AML-193 (cell line): ENCODE measurements at regions not wholly inside any gene's neighbourhood (a gene's known extent, or its start where the extent isn't known, plus 50 kb on each side); places are given as distances from the start of the nearest gene placed in this dataset.

Experiments
- DNase-seq, 2 experiments: peaks; one replicate each; lab custom pipeline; 2025; lab: John Stamatoyannopoulos, UW

DNA sequence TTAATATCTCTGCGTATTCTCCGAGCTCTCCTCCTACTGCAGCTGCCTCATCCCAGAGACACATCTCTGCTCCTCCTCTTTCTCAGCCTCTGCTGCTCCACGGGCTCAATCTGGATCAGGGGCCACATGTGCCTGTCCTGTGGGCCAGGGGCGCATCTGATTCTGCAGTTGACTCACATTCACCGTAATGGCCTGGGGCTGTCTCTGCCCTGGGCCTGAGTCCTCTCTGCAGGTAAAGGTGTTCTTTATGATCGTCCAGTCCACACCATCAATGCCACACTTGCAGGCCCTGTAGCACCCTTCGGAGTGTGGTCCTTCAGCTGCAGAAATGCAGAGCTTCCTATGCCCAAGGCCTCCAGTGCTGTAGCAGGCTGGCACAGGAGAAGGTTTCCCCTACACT, 154.5 kb downstream of the OAT start:
- DNase-seq: no peak

DNA sequence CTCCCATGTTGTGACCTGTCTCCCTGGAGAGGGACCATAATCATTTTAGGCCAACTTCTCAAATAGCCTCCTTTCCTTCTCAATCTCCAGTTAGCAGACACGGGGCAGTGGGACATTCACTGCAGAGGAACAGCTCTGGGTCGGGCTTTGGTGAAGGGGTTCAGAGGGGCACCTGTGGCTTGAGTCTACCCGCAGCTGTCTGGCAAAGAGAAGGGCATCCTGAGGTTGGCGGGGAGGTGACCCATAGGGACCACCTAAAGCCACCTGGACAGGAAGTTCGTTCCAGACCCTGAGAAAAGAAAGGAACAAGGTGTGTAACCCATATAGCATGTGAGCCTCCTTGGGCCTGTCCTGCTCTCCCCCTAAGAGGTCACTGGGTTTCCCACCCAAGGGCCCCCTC, 155.0 kb downstream of the OAT start:
- DNase-seq: no peak

DNA sequence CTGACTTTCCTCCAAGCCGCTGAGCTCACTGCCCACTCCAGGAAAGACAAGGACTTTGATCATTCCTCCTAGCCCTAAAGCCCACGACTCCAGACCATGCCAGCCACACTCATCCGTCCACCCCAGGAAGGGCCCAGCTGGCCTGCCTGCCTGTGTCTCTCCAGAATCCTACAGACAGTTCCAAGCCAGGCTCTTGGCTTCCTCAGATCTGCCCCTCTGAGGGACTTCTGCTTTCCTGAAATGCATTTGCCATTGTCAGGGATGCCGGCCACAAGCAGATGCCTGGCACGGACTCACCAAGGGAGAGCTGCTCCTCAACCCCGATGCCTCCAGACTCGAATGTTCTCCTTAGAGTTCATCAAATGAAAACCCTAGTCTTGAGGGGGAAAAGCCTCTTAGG, 155.8 kb downstream of the OAT start:
- DNase-seq: no peak

DNA sequence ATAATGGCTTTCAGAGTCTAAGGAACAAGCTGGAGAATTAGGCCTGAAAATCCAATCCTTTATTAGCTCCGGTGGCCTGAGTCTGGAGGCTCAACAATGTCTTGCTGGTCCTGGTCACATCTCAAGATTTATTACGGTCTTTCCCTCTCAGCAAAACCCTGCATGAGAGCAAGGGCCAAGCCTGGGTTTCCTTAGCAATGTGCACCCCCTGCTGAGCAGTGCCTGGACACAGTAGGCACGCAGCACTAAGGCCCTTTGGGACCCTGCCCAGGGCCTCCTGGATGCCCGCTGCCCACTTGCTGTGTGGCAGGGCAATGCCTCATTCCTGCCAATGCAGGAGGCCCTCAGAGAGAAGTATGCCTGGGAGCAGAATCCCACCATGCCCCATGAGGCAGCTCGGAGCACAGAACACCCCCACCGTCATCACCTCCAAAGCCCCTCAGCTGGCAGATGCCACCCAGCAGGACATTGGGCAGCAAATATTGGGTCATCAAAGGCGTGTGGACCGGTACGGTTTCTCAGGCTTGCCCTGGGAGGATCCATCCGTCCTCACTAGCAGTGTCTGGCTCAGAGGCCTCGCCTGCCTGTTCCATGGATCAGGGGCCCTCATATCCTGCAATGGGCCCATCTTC, 156.4 kb downstream of the OAT start:
- DNase-seq: no peak

DNA sequence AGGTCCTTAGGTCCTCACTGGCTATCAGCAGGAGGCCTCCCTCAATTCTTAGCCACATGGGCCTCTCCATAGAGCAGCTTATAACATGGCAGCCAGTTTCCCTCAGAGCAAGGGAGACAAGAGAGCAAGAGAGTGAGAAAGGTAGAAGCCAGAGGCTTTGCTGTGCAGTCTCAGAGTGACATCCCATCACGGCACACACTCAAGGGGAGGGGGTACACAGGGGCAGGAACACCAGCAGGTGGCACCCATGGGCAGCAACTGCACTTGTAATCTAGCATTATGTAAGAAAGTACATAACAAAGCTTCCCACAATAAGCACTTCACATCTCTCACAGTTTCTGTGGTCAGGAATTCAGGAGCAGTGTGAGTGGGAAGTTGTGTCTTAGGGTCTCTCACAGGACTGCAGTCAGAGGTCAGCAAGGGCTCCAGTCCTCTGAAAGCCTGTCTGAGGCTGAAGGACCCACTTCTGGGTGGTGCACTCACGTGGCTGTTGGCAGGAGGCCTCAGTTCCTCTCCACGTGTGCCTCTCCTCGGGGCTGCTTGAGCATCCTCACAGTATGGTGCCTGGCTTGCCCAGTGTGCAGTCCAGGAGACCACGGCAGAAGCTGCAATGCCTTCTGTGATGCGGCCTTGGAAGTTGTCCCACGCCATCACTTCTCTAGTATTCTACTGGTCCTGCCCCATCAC, 159.4 kb downstream of the OAT start:
- peak; percentile 23 to 32 for DNase-seq

DNA sequence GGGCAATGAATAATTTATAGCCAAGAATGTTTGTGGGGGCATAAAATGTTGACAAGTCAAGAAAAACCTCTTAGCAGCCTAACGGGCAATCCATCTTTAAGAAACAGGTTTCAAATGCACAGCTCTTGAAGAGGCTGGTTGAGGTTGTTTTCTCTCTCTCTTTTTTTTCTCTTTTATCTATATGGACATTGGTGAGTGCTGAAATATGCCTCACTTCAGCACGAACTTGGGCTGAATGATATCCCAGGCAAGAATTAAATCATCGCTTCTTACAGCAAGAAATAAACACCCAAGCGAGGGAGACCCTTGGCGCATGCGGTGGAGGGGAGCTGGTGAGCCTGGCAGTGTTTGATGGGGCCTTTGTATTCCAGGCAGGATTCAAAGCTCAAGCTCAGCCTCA, 160.9 kb downstream of the OAT start:
- DNase-seq: no peak

DNA sequence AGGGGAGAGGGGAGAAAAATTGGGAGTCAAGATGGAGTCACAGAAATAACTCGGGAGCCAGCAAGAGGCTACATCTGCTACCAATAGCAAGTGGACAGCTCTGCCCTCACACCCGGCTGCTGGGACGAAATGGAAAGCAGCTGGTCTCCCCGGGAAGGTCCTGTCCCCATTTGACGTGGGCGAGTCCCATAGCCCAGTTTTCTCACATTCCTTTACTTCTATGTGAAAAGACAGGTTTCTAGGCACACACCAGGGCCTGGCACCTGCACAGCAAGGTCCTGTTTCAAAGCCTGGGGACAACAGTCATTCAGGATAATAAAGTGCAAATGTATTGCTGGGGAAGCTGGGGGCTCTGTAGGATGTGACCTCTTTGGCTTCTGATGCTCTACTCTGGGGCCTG, 162.6 kb downstream of the OAT start:
- DNase-seq: no peak

DNA sequence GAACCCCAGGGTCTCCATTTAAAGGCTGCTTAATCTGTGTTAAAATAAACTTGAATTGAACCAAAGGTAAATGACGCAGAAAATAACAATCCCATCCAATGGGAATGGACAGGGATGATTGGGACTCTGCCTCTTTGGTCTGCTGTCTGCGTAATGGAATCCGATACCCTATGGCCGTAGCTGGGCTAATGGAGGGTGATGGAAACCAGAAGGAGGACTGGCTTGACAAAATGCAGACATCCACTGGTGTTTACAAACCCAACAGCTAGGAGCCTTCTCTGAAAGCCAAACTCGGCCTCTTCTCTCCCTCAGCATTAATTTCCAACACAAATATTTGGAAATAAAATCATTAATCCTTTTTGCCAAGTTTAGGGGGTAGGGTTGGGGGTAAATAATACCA, 162.2 kb upstream of the CHST15 start:
- no peak for DNase-seq

DNA sequence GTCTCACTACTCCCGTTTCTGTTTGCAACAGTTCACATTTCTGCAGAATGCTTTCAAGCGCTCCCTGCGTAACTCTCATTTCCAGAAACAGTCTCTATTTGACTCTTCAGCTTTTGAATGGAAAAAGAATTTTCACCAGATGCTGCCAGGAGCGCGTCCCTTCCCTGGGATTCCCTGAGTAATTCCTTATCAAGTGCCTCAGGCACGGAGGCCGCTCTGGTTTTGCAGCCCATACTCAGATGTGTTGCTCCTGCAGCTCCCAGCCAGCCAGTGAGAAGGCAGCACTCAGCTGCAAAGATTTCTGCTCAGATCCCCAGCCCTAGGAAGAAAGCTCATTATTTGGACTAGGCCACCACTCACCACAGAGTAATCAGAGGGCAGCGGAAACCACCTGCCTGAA, 161.1 kb upstream of the CHST15 start:
- DNase-seq: no peak

DNA sequence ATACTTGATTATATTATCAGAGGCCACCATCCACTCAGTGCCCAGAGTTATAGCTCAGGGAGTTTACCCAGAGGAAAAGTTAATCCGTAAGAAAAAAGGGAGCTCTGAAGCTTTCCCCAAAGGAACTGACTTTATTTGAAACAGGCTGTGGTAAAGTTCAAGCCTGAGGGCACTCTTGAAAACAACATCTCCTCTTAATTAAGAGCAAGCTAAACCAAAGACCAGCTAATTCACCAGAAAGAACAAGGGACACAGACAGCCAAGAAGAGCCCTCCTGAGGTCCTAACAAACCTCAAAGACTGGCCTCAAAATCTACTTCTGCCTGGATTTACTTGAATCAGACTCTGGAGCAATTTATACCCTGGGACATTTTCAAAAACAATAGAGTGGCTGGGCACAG, 159.6 kb upstream of the CHST15 start:
- no peak for DNase-seq

DNA sequence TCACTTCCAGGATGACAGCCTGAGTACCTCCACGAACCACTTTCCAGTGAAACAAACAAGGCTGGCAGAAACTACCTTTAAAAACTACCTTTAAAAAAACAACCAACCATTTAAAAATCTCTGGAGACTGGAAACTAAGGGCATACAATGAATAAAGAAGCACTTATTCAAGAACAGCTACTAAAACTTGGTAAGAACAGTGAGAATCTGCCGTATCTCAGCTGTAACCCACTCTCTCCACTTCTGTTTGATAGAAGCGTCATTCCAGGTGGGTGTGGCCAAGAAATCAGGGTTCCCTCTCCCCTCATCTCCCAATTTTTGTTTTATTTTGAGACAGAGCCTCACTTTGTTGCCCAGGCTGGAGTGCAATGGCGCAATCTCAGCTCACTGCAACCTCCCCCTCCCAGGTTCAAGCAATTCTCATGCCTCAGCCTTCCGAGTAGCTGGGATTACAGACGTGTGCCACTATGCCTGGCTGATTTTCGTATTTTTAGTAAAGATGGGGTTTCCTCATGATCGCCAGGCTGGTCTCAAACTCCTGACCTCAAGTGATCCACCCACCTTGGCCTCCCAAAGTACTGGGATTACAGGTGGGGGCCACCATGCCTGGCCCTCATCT, 158.8 kb upstream of the CHST15 start:
- no peak for DNase-seq

DNA sequence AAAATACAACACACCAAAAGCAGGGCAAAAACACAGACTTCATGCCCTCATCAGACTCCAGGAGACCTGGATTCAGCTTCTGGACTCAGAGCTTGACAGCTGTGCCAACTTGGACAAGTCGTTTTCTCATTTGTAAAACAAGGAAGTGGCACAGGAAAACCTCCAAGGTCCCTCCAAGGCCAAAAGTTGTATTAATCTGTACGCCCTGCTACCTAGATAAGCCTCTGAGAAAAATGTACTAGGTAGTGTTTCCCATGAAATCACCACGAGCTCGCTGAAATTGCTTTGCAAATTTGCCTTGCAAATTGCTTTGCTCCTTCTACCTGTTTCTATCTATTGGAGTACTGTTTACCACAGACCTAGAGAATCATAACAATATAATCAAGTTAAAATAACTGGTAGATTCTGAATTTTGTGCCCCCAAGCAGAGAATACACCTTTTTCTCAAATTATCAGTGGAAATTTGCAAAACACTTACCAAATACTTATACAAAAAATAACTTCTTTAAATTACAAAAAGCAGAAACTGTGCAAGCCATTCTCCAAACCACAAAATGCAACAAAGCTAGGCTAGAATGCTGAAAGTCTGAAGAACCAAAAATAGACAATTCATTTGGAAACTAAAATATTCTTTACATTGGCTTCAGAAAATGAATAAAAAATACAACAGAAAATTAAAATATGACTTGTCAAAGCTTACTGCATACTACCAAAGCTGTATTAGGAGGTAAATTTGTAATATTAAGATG, 158.1 kb upstream of the CHST15 start:
- no peak for DNase-seq

DNA sequence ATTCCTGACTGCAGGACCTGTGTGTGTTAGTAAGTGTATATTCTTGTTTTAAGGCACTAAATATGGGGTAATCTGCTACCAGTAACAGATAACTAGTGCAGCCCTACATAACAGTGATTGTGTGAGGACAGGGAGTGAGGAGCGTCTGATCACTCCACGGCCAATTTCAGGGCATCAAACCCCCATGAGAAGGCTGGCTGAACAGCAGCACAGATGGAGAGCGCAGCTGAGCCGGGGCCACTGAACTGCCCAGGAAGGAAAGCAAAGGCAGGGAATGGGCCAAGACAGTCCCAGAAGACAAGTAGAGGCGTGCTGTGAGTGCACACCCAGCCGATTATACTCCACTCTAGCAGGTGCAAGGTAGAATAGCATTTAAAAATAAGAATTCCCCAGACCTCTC, 157.1 kb upstream of the CHST15 start:
- DNase-seq: no peak

DNA sequence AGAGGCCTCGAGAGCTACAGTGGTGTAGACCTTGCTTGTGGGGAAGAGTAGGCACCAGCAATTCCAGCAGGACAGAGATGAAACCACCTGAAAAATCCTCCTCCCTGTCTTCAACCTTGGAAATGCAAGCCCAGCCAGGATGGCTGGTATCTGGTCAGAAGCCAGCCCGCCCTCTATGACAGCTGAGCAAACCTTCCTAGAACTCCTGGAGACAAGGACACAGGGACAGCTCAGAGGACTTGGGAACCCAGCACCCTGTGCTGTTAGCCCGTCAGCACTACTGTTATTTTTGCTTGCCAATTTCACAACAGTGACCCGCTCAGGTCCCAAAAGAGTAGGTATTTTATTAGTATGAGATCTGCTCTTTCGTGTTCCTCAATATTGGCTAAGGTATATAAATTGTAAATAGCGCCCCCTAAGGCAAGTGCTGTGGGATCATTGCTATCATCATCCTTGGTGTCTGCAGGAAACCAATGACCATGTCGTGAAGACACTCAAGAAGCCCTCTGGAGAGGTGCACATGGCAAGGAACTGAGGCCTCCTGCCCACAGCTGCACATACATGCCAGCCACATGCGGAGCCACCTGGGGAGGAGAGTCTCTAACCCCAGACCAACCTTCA, 156.5 kb upstream of the CHST15 start:
- no peak for DNase-seq

DNA sequence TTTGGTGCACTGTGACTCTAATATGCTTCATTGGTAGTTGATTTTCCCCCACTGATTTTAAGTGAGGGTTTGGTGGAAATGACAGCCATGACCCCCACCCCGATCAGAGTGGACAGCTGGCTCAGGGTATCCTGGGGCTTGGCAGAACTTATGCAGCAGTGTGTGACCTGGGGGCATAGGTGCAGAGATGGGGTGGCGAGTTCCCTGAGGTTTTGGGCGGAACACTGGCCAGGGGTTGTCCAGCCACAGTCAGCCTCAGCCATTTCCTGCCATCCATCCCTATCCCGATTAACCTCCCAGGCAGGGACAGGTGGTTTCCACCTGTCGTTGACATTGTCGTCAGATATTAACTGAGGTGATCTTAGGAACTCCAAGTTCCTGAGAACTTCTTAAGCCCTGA, 155.8 kb upstream of the CHST15 start:
- no peak for DNase-seq

DNA sequence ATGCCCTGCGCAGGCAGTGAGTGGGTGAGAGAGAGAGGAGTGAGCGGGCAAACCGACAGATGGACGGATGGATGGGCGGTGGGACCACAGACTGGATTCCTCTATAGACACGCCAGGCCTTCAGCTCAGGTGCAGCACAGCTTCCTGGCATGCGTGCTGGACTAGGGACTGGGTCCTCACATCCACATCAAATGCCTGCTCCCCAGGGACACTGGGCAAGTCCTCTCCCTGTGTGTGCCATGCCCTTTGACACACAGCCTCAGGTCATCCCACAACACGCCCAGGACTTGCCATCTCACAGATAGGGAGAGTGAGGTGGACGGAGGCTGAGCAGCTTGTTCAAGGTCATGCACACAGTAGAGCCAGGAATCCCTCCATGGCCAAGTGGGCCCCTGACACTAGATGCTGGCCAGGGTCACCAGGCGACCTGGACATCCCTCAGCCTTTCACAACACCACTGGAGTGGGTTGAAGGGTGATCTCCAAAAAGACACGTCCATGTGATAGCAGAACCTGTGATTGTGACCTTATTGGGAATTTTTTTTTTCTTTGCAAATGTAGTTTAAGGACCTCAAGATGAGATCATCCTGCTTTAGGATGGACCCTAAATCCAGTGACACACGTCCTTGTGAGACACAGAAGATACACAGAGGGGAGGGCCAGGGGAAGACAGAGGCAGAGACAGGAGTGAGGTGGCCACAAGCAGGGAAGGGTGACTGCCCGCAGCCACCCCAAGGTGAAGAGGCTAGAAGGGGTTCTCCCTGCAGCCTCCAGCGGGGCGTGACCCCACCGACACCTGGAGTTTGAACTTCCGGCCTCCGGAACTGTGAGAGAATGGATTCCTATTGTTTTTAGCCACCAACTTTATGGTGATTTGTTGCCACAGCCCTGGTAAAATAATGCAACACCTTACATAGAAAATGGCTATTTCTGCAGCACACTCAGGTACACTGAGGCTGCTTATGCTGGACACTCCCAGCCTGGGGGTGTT, 155.0 kb upstream of the CHST15 start:
- no peak for DNase-seq

DNA sequence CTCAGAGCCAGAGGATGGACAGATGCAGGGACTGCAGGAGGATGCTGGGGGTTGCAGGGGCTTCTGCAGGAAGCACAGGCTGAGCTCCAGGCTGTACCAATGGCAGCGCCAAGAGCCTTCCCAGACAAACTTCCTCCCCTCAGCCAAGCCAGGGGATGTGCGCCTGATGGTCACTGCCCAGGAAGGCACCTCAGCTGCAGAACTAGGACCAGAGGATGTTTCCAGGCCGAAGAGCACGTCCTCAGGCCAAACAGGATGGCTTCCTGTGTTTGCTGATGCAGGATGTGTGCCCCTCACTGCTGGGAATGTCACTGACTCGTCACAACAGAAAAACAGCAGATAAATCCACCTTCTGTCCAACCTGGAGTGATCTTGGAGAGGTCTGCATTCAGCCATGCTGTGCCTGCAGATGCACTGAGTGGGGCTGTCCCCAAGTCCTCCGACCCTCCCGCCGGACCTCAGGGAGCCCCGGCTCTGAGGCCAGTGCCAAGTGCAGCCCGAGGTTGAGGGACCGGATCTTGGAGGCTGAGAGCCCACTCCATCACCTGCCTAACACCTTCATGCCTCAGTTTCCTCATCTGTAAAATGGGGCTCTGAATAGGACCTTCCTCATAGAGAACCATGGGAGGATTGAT, 152.5 kb upstream of the CHST15 start:
- no peak for DNase-seq

DNA sequence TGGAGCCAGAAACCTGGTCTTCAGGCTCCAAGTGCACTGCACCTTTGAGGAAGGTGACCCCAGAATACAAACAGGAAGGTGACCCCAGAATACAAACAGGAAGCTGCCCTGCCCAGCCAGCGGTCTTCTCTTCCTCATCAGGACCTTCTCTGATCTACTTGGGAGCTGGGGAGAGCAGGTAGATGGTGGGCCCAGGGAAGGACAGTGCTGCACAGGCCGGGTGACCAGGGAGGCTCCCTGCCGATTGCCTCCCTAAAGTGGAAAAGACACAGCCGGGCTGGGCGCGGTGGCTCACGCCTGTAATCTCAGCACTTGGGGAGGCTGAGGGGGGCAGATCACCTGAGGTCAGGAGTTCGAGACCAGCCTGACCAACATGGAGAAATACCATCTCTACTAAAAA, 151.8 kb upstream of the CHST15 start:
- no peak for DNase-seq

DNA sequence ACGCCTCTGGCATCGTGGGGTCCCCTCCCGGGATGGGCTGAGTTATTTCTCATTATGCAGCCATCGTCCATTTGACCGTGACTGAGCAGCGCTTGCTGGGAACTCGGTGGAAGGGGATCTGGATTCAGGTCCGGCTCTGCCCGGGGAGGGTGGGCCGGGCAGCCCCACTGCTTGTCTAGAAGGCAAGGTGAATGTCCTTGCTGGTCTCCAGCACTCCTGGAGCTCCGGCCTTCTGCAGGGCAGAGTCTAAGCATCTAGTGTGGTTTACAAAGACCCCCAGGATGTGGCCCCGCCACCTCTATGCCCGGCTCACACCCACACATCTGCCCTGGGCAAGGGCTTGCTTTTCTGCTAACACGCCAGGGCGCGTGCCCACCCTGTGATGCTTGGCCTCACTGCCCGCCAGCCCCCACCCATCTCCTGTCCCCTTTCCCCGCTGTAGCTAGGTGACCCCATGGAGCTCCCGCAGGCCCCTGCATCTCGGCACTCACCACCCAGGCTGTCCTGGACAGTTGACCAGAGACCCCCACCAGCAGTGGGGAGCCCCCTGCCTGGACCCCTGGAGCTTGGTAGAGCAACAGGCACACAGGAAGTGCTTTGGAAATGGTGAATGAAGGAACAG, 151.0 kb upstream of the CHST15 start:
- no peak for DNase-seq

DNA sequence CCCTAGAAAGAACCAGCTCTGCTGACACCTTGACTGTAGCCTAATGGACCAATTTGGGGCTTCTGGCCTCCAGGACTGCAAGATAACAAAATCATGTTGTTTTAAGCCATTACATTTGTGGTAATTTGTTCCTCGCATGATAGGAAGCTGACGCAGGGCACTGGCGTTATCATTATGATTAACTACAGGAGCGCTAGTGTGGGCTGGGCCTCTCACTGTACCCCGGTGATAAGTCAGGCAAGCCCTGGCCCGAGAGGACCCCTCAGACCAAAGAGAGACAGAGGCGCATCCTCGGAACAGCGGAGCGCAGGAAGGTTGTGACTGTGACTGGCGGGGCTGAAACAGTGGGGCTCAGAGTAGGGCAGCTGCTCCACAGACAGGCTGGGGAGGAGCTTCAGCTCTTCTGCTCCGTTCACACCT, 150.3 kb upstream of the CHST15 start:
- no peak for DNase-seq
